Astrocyte (in vitro differentiated cells and primary cell): ENCODE measurements at regions not wholly inside any gene's neighbourhood (a gene's known extent, or its start where the extent isn't known, plus 50 kb on each side); places are given as distances from the start of the nearest gene placed in this dataset.

Experiments used
- EZH2 ChIP-seq: IDR thresholded peaks from 2 replicates; pipeline ENCODE4 v1.6.1; 2012; ENCODE audit warnings: mild to moderate bottlenecking, low read length, inconsistent platforms; ENCODE audit not compliant: insufficient read depth
- TF ChIP-seq, protein P1 (sequence below): IDR thresholded peaks from 2 replicates; pipeline ENCODE4 v1.5.1; 2011; ENCODE audit warnings: low read depth, mild to moderate bottlenecking, inconsistent platforms, low read length, moderate library complexity; ENCODE audit not compliant: insufficient read depth

- TF ChIP-seq, protein P1, sequence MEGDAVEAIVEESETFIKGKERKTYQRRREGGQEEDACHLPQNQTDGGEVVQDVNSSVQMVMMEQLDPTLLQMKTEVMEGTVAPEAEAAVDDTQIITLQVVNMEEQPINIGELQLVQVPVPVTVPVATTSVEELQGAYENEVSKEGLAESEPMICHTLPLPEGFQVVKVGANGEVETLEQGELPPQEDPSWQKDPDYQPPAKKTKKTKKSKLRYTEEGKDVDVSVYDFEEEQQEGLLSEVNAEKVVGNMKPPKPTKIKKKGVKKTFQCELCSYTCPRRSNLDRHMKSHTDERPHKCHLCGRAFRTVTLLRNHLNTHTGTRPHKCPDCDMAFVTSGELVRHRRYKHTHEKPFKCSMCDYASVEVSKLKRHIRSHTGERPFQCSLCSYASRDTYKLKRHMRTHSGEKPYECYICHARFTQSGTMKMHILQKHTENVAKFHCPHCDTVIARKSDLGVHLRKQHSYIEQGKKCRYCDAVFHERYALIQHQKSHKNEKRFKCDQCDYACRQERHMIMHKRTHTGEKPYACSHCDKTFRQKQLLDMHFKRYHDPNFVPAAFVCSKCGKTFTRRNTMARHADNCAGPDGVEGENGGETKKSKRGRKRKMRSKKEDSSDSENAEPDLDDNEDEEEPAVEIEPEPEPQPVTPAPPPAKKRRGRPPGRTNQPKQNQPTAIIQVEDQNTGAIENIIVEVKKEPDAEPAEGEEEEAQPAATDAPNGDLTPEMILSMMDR = no peak
- TF ChIP-seq EZH2 = no peak
These were observed 69.4 kb upstream of the ASB18 start for GRCh38 chr2:236333417-236334121.
